CD4-positive, alpha-beta T cell treated with Interleukin-17A for 1 hour (primary cell): ENCODE measurements at regions not wholly inside any gene's neighbourhood (a gene's known extent, or its start where the extent isn't known, plus 50 kb on each side); places are given as distances from the start of the nearest gene placed in this dataset.
"Not testable (repeated sequence)": the region's sequence is repeated elsewhere in the genome, so short reads cannot be mapped to it uniquely, and the experiment has no call there.

Experiments
- DNase-seq: peaks from one replicate; pipeline ENCODE4 v3.0.0-alpha.2; 2020

- DNase-seq: not testable (repeated sequence)
Observed at GRCh38 chr16:88252057-88252794, 130.5 kb upstream of the ZNF469 start.

- DNase-seq: not testable (repeated sequence)
Observed at GRCh38 chr16:88258141-88258540, 124.6 kb upstream of the ZNF469 start.

DNA sequence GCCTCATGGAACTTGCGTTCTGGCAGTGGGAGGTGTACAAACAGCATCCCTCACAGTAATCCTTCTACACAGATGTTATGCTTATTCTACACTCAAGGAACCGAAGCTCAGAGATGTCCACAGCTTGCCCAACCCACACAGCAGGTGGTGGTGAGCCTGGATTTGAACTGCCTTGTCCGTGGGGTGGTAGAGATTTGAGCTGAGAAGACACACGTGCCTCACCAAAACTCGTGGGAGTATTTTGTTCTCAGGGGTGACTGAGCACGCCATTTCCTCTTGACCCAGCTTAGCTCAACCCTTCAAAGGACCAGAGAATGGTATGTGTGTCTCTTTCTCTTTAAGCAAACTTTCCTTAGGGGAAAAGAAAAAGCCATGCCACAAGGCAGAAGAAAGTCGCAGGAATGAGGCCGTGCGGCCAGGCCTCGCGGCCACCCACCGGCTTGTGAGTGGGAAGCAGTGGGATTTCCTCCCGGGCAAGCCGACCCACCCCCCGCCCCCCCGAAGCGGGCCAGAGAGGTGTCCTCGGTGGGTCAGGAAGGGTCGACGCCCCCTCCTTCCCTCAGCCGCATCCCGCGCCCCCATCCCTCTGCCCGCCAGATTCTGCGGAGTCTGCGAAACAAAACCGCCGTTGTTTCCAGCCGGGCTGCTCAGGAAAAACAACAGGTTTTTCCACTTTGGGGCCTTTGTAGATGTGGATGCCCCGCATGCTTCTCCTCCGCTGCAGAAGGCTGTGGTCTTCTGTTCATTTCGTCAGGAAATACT lies 123.8 kb upstream of the ZNF469 start:
- DNase-seq: not testable (repeated sequence)

DNA sequence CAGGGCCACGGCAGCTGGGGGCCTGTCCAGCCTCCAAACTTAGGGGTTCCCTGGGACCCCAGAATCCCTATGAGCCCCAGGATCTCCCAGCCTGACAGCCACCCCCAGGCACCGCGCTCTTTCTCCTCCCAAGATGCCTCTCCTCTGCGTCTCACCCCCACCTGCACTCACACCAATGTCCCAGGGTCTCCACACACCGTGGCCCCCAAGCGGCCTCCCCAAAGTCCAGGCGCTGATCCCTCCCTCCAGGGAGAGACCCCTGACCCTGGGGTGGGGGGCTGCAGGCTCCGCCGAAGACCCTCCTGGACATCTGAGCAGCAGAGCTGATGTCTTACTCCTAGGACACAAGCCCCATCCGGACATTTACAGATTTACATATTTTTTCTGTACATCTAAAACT lies 123.2 kb upstream of the ZNF469 start:
- DNase-seq: not testable (repeated sequence)

DNA sequence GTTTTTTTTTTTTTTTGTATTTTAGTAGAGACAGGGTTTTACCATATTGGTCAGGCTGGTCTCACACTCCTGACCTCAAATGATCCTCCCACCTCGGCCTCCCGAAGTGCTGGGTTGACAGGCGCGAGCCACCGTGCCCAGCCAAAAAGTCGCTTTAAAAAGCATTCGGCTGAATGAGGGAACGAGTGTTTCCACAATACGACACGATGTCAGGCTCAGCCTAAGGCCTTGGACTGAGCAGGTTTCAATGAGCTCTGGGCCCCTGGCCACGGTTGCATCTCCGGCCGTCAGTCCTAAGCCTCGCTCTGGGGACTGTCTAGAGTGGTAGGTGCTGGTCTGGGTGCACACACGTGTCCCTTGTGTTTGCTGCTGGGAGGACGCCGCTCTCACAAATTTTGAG lies 122.6 kb upstream of the ZNF469 start:
- DNase-seq: not testable (repeated sequence)

GRCh38 chr16:88260881-88261665 lies 121.7 kb upstream of the ZNF469 start:
- DNase-seq: not testable (repeated sequence)

DNA sequence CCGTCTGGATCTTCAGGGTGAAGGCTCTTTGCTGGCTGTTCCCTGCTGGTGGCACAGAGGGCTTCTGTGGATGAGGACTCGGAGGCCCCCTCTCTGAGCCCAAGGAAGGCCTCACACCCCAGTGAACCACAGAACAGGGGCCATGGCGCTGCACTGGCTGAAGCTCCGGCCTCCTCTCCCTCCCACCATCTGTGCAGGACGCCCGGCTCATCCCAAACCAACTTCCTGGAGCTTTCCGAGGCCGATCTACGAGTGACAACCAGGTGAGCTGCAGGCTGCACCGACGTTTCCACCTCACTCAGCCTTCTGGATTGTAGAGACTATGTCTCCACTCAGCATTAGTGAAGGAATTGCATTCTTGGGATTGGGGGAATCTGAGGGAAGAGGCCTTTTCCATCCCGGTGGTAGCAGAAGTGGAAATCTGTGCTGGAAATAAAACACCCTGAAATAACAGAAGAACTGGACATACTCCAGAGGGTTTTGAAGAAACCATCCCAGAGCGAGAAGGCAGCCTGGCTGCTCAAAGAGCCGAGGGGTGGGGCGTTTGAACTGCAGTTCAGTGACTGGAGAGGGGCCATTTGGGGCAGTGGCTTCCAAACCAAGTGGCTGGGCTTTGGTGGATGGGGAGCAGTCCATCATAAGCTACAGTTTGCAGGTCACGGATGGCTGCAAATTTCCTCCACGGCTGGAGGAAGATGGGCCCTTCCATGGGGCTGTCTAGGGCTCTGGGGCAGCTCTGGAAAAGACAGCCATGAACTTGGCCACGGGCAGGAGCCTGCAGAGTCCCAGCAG lies 120.7 kb upstream of the ZNF469 start:
- DNase-seq: not testable (repeated sequence)

- DNase-seq: not testable (repeated sequence)
Observed at GRCh38 chr16:88262858-88263563, 119.7 kb upstream of the ZNF469 start.

DNA sequence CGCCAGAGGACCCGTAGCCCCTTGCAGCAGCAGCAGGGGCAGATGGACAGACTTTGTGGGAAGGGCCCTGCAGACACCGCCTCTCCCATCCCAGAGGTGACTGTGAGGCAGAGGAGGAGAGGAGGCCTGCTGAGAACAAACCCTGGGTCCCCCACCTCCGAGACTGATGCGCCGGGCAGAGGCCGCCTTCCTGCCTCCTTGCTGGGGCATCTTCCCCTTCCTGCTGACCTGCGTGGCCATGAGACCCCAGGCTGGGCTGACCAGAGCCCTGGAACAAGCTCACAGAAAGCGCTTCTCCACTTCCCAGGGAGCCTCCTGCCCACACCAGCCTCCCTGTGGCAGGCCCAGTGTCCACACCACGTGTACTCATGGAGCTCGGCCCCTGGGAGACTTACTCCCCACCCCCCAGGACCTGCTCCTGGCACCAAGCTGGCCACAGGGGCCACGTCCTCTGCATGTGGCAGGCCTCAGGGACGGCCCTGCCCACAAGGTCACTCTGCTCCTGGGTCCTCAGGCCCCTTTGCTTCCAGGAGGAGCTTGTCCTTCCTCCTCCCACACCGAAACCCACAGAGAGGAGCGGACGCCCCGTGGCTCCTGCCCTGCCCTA lies 119.0 kb upstream of the ZNF469 start:
- DNase-seq: not testable (repeated sequence)

DNA sequence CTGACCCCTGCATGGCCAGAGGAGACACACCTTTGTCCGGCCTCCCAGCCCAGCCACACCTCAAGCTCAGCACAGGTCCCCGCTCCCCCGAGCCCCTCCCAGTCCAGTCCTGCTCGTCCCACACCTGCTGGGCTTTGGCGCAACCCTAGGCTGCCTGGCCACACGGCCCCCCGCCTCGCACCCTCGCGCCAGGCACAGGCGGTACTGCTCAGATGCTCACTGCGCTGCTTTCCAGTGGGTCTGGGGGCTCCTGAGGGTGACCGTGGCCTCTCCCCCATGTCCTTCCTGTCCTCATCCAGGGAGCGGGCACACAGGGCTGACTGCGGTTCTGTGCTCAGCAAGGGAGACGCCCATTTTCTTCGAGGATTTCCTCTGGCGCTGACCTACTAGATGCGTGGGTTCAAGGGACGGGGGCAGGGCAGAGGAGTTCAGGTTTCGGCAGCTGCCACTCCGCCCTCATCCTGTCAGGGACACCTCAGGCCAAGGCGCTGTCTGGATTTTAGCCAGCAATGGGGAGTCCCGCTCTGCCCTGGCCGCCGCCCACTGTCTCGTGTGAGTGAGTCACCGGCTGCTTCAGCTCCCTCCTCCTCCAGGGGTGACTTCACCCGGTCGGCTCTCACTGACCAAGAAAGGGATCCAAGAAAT lies 118.0 kb upstream of the ZNF469 start:
- peak; percentile 42 for DNase-seq

DNA sequence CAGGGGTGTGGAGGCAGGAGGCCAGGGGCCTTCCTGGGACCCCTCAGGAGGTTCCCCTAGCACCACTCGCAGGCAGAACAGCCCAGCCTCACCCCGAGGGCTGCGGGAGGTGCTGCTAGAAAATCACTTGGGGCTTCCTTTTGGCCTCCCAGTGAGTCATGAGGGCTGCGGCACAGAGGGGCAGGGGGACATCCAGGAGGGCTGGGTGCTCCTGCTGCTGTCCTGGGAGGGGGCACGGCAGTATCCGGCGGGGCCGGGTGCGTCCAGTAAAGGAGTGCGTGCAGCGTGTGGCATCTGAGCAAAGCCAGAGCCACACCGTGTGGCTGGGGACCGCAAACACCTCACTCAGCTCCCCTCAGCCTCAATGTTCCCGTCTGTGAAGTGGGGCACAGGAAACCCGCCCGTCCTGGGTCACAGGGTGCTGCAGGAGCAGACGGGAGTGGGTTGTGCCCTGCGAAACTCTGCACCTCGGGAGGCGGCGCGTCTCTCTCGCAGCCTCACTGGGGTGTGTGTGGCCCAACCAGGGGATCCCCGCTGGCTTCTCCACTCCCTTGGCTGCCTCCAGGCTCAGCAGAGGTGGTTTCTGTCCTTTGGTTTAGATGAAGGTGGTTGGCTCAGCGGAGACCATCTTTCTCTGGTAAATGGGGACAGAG lies 117.3 kb upstream of the ZNF469 start:
- DNase-seq: peak; percentile 43

GRCh38 chr16:88266036-88266435 lies 116.7 kb upstream of the ZNF469 start:
- DNase-seq: not testable (repeated sequence)

- DNase-seq: not testable (repeated sequence)
Observed at GRCh38 chr16:88266935-88267551, 115.7 kb upstream of the ZNF469 start.

- not testable (repeated sequence) for DNase-seq
Observed at GRCh38 chr16:88268186-88268970, 114.4 kb upstream of the ZNF469 start.

DNA sequence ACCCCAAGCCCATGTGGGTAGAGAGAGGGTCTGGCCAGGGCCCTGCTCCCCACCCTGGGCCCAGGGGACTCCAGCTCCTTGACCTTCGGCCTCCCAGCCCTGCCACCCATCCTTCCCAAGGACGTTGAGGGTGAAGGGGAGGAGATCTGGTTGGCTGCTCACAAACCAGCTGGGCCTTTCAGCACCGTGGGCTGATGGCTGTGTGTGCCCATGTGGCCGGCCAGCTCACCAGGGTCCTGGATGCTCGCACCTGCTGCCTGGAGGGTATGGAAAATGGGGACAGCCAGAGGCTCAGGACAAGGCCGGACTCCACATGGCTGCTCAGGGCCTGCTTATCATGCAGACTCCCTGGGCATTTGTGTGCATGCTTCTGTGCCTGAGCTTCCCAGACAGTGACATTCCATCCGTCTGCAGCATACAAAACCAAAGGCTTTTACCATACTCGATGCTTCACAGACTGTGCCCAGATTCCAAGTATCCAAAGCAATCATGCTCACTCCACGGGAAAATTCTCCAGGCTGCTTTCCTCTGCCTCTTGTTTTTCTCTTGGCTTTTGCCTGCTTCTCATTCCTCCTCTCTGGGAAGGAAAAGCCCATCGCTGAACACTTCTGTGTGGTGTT lies 112.5 kb upstream of the ZNF469 start:
- DNase-seq: not testable (repeated sequence)

GRCh38 chr16:88271296-88271695 lies 111.5 kb upstream of the ZNF469 start:
- DNase-seq: not testable (repeated sequence)

GRCh38 chr16:88271776-88272175 lies 111.0 kb upstream of the ZNF469 start:
- DNase-seq: not testable (repeated sequence)

- DNase-seq: not testable (repeated sequence)
Observed at GRCh38 chr16:88272437-88272836, 110.3 kb upstream of the ZNF469 start.
